ENCODE measurements at regions not wholly inside any gene's neighbourhood (a gene's known extent, or its start where the extent isn't known, plus 50 kb on each side); places are given as distances from the start of the nearest gene placed in this dataset.

DNA sequence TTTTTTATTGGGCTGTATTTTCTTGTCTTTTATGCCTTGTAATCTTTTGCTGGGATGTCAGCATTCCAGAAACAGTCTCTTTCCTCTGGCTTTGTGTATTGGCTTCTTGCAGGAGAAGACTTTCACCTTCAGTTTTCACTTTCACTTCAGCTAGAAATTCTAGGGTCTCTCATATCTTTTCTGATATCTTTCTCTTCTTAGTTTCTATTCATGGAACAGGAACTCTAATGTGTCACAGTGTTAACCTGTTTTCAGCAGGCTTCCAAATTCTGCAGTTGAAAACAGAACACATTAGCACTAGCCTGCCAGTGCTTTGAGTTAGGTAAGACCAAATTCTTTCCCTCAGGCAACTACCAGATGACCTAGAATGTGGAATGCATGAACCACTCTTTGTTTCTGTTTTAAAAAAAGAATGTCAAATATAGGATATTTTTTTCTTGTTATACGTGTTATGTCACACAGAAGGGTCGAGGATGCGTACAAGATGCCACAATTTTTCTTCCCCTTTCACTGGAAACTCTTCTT lies 164.7 kb downstream of the TUSC1 start:
- TF ChIP-seq, protein P1, sequence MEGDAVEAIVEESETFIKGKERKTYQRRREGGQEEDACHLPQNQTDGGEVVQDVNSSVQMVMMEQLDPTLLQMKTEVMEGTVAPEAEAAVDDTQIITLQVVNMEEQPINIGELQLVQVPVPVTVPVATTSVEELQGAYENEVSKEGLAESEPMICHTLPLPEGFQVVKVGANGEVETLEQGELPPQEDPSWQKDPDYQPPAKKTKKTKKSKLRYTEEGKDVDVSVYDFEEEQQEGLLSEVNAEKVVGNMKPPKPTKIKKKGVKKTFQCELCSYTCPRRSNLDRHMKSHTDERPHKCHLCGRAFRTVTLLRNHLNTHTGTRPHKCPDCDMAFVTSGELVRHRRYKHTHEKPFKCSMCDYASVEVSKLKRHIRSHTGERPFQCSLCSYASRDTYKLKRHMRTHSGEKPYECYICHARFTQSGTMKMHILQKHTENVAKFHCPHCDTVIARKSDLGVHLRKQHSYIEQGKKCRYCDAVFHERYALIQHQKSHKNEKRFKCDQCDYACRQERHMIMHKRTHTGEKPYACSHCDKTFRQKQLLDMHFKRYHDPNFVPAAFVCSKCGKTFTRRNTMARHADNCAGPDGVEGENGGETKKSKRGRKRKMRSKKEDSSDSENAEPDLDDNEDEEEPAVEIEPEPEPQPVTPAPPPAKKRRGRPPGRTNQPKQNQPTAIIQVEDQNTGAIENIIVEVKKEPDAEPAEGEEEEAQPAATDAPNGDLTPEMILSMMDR (conservative IDR thresholded peaks at IDR 0.05 in 1 of 2, IDR thresholded peaks at IDR 0.05 in 1 of 2; ENCODE audit: low read depth in 1 of 2, low read length in 2 of 2) = no peak
- no peak for TF ChIP-seq EZH2 (IDR thresholded peaks at IDR 0.05; ENCODE audit: low read length, missing control alignments)
